ENCODE measurements at regions not wholly inside any gene's neighbourhood (a gene's known extent, or its start where the extent isn't known, plus 50 kb on each side); places are given as distances from the start of the nearest gene placed in this dataset.

GRCh38 chr1:215397843-215398242 is 169.3 kb upstream of the KCTD3 start:
- Mint-ChIP-seq H3K4me3 (ENCODE audit: unreplicated experiment) (no peak overlapping the region), H3K4me1 (ENCODE audit: low read depth, unreplicated experiment) (no peaks in the 10 kb centered on the region), H3K36me3 (ENCODE audit: unreplicated experiment) (no peaks in the 10 kb centered on the region), H3K9me3 (ENCODE audit: unreplicated experiment) (no peaks in the 10 kb centered on the region), H3K27ac (ENCODE audit: unreplicated experiment) (no peak overlapping the region), H3K27me3 (ENCODE audit: unreplicated experiment) (no peaks in the 10 kb centered on the region)
- no peak for DNase-seq
- no peak for TF ChIP-seq CTCF (IDR thresholded peaks at IDR 0.05; ENCODE audit: partially characterized antibody, unreplicated experiment)

GRCh38 chr1:215399787-215400186 is 167.3 kb upstream of the KCTD3 start:
- no peaks in the 10 kb centered on the region for H3K27me3 Mint-ChIP-seq (ENCODE audit: unreplicated experiment)

GRCh38 chr1:215400741-215401140 is 166.4 kb upstream of the KCTD3 start:
- H3K27me3 Mint-ChIP-seq (ENCODE audit: unreplicated experiment), result no peaks in the 10 kb centered on the region
- DNase-seq, result no peak
- H3K4me1 Mint-ChIP-seq (ENCODE audit: low read depth, unreplicated experiment), result no peaks in the 10 kb centered on the region
- no peak overlapping the region for H3K27ac Mint-ChIP-seq (ENCODE audit: unreplicated experiment)
- TF ChIP-seq CTCF (IDR thresholded peaks at IDR 0.05; ENCODE audit: partially characterized antibody, unreplicated experiment), result no peak
- no peak overlapping the region for H3K4me3 Mint-ChIP-seq (ENCODE audit: unreplicated experiment)
- H3K9me3 Mint-ChIP-seq (ENCODE audit: unreplicated experiment), result no peaks in the 10 kb centered on the region
- no peaks in the 10 kb centered on the region for H3K36me3 Mint-ChIP-seq (ENCODE audit: unreplicated experiment)

More at GRCh38 chr1:215399787-215400186, 167.3 kb upstream of the KCTD3 start:
- TF ChIP-seq CTCF (IDR thresholded peaks at IDR 0.05; ENCODE audit: partially characterized antibody, unreplicated experiment), result no peak
- no peak overlapping the region for H3K4me3 Mint-ChIP-seq (ENCODE audit: unreplicated experiment)
- H3K4me1 Mint-ChIP-seq (ENCODE audit: low read depth, unreplicated experiment), result no peaks in the 10 kb centered on the region
- H3K9me3 Mint-ChIP-seq (ENCODE audit: unreplicated experiment), result no peaks in the 10 kb centered on the region
- no peaks in the 10 kb centered on the region for H3K36me3 Mint-ChIP-seq (ENCODE audit: unreplicated experiment)
- no peak overlapping the region for H3K27ac Mint-ChIP-seq (ENCODE audit: unreplicated experiment)
- no peak for DNase-seq

- H3K4me3 Mint-ChIP-seq (ENCODE audit: unreplicated experiment), result no peak overlapping the region
- DNase-seq, result no peak
- H3K27me3 Mint-ChIP-seq (ENCODE audit: unreplicated experiment), result no peaks in the 10 kb centered on the region
- no peak overlapping the region for H3K27ac Mint-ChIP-seq (ENCODE audit: unreplicated experiment)
- no peaks in the 10 kb centered on the region for H3K9me3 Mint-ChIP-seq (ENCODE audit: unreplicated experiment)
- TF ChIP-seq CTCF (IDR thresholded peaks at IDR 0.05; ENCODE audit: partially characterized antibody, unreplicated experiment), result no peak
- H3K36me3 Mint-ChIP-seq (ENCODE audit: unreplicated experiment), result no peaks in the 10 kb centered on the region
- H3K4me1 Mint-ChIP-seq (ENCODE audit: low read depth, unreplicated experiment), result no peaks in the 10 kb centered on the region
Observed at GRCh38 chr1:215402147-215402546, 165.0 kb upstream of the KCTD3 start.

- H3K9me3 Mint-ChIP-seq (ENCODE audit: unreplicated experiment), result no peaks in the 10 kb centered on the region
- H3K36me3 Mint-ChIP-seq (ENCODE audit: unreplicated experiment), result no peaks in the 10 kb centered on the region
- H3K27ac Mint-ChIP-seq (ENCODE audit: unreplicated experiment), result no peak overlapping the region
- DNase-seq, result no peak
- no peak for TF ChIP-seq CTCF (IDR thresholded peaks at IDR 0.05; ENCODE audit: partially characterized antibody, unreplicated experiment)
- H3K27me3 Mint-ChIP-seq (ENCODE audit: unreplicated experiment), result no peaks in the 10 kb centered on the region
- no peak overlapping the region for H3K4me3 Mint-ChIP-seq (ENCODE audit: unreplicated experiment)
- H3K4me1 Mint-ChIP-seq (ENCODE audit: low read depth, unreplicated experiment), result no peaks in the 10 kb centered on the region
Observed at GRCh38 chr1:215405211-215405610, 161.9 kb upstream of the KCTD3 start.
